HL-60 (cell line): ENCODE measurements at regions not wholly inside any gene's neighbourhood (a gene's known extent, or its start where the extent isn't known, plus 50 kb on each side); places are given as distances from the start of the nearest gene placed in this dataset.

Source experiments
- CTCF ChIP-seq: IDR thresholded peaks from one replicate; pipeline ENCODE4 v1.5.1; 2011; ENCODE audit warnings: low read length, control low read depth, inconsistent platforms; ENCODE audit not compliant: insufficient read depth
- GABPA ChIP-seq: IDR thresholded peaks from 2 replicates; pipeline ENCODE4 v1.6.1; 2012; ENCODE audit warnings: low read depth
- POLR2AphosphoS5 ChIP-seq: IDR thresholded peaks from 2 replicates; pipeline ENCODE4 v1.6.1; 2012; ENCODE audit warnings: low read depth
- REST ChIP-seq: IDR thresholded peaks from 2 replicates; pipeline ENCODE4 v1.6.1; 2012; ENCODE audit warnings: low read depth; ENCODE audit not compliant: insufficient replicate concordance
- SPI1 ChIP-seq: IDR thresholded peaks from 2 replicates; pipeline ENCODE4 v1.6.1; 2012; ENCODE audit warnings: low read depth, mild to moderate bottlenecking, borderline replicate concordance

GRCh38 chr2:184206045-184206444 is 392.3 kb upstream of the ZNF804A start:
- TF ChIP-seq POLR2AphosphoS5 (no peak), CTCF (no peak), GABPA (no peak), REST (no peak), SPI1 (no peak)
